ENCODE measurements at regions not wholly inside any gene's neighbourhood (a gene's known extent, or its start where the extent isn't known, plus 50 kb on each side); places are given as distances from the start of the nearest gene placed in this dataset.

GRCh38 chr1:245094092-245094491 is 60.7 kb upstream of the KIF26B start:
- DNase-seq (ENCODE audit: low spot score in 2 of 2), result no peak
- TF ChIP-seq POLR2A (IDR thresholded peaks at IDR 0.05) (no peak), CTCF (IDR thresholded peaks at IDR 0.05) (no peak)
- intact Hi-C loops (cut with DNase I; ENCODE audit: low total_unique reads), result no loop called here
- 96% methylated on average over 10 of the region's 10 CpGs for WGBS, 2 donors
- H3K4me3 ChIP-seq (ENCODE audit: low read depth, poor library complexity, severe bottlenecking), result no peak overlapping the region

- TF ChIP-seq CTCF (IDR thresholded peaks at IDR 0.05) (no peak), POLR2A (IDR thresholded peaks at IDR 0.05) (no peak)
- intact Hi-C loops (cut with DNase I; ENCODE audit: low total_unique reads), result no loop called here
- 82 to 85% methylated on average over 5 of the region's 5 CpGs for WGBS, 2 donors
- DNase-seq (ENCODE audit: low spot score in 2 of 2), result no peak
- no peak overlapping the region for H3K4me3 ChIP-seq (ENCODE audit: low read depth, poor library complexity, severe bottlenecking)
Observed at GRCh38 chr1:245092638-245092976, 62.2 kb upstream of the KIF26B start.

- peak; percentile 16 to 85 for DNase-seq (ENCODE audit: low spot score in 2 of 2)
- intact Hi-C loops (cut with DNase I; ENCODE audit: low total_unique reads), result no loop called here
- TF ChIP-seq POLR2A (IDR thresholded peaks at IDR 0.05) (no peak), CTCF (IDR thresholded peaks at IDR 0.05) (no peak)
- H3K4me3 ChIP-seq (ENCODE audit: low read depth, poor library complexity, severe bottlenecking), result no peak overlapping the region
- 67 to 72% methylated on average over 11 to 12 of the region's 12 CpGs for WGBS, 2 donors
Observed at GRCh38 chr1:245091818-245092637, 62.8 kb upstream of the KIF26B start.

- intact Hi-C loops (cut with DNase I; ENCODE audit: low total_unique reads), result no loop called here
- no peak for DNase-seq (ENCODE audit: low spot score in 2 of 2)
- 72 to 73% methylated on average over 16 of the region's 16 CpGs for WGBS, 2 donors
- H3K4me3 ChIP-seq (ENCODE audit: low read depth, poor library complexity, severe bottlenecking), result no peak overlapping the region
- no peak for TF ChIP-seq POLR2A (IDR thresholded peaks at IDR 0.05)
- no peak for TF ChIP-seq CTCF (IDR thresholded peaks at IDR 0.05)
Observed at GRCh38 chr1:245091171-245091621, 63.6 kb upstream of the KIF26B start.

- TF ChIP-seq POLR2A (IDR thresholded peaks at IDR 0.05) (no peak), CTCF (IDR thresholded peaks at IDR 0.05) (no peak)
- intact Hi-C loops (cut with DNase I; ENCODE audit: low total_unique reads), result no loop called here
- H3K4me3 ChIP-seq (ENCODE audit: low read depth, poor library complexity, severe bottlenecking), result no peak overlapping the region
- WGBS, 2 donors, result 78 to 79% methylated on average over 11 of the region's 11 CpGs
- DNase-seq (ENCODE audit: low spot score in 2 of 2), result no peak
Observed at GRCh38 chr1:245090491-245091090, 64.2 kb upstream of the KIF26B start.

All from lower leg skin (tissue), 4 donors.